ENCODE measurements at regions not wholly inside any gene's neighbourhood (a gene's known extent, or its start where the extent isn't known, plus 50 kb on each side); places are given as distances from the start of the nearest gene placed in this dataset.
"Not testable (repeated sequence)": the region's sequence is repeated elsewhere in the genome, so short reads cannot be mapped to it uniquely, and the experiment has no call there.

- no peak for DNase-seq
- H3K4me1 Mint-ChIP-seq (ENCODE audit: low read depth), result no peaks in the 10 kb centered on the region
- H3K36me3 Mint-ChIP-seq (ENCODE audit: insufficient read depth in 2 of 2), result peaks cover 0 to 2% of the 10 kb centered on the region in 2 donors
- H3K4me3 Mint-ChIP-seq, result no peak overlapping the region
- no peak for ATAC-seq (replicated peaks in 1 of 2)
- H3K27ac Mint-ChIP-seq, result no peak overlapping the region
- no peaks in the 10 kb centered on the region for H3K27me3 Mint-ChIP-seq (ENCODE audit: low read depth)
- H3K9me3 Mint-ChIP-seq, result peaks cover 6 to 8% of the 10 kb centered on the region in 2 donors
These were observed 1225.3 kb downstream of the SUCLG1 start for GRCh38 chr2:83233781-83234180.

DNA sequence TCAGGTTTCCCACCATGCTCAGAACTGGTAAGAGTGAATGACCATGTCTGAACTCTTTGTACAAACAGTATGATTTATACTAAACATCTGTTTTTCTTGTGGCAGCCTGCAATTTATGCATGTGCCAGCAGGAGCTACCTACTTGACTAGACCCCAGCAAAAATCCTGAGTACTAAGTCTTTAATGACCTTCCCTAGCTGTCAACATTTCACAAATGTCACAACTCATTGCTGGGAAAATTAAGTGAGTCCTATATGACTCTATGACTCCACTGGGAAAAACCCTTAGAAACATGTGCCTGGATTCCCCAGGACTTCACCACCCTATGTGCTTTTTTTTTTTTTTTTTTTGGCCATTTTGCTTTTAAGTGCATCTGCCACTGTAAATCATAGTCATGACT is 1225.8 kb downstream of the SUCLG1 start:
- Mint-ChIP-seq H3K9me3 (peaks cover 6 to 11% of the 10 kb centered on the region in 2 donors), H3K27me3 (ENCODE audit: low read depth) (no peaks in the 10 kb centered on the region), H3K4me1 (ENCODE audit: low read depth) (no peaks in the 10 kb centered on the region), H3K36me3 (ENCODE audit: insufficient read depth in 2 of 2) (peaks cover 0 to 2% of the 10 kb centered on the region in 2 donors), H3K4me3 (no peak overlapping the region), H3K27ac (no peak overlapping the region)
- DNase-seq, result no peak
- ATAC-seq (replicated peaks in 1 of 2), result no peak

DNA sequence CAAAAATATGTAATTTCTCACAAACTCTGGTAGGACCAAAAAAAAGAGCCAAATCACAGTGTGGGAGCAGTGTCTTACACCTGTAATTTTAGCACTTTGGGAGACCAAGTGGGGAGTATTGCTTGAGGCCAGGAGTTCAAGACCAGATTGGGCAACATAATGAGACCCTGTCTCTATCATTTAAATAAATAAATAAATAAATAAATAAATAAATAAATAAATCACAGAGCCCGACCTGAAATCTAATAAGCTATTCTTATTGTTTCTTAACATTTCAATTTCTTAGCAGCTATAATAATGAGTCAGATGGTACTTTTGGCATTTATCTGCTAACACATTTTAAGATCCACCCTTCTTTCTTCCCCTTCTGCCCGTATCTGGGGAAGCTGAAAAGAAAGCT is 1229.6 kb downstream of the SUCLG1 start:
- DNase-seq (no peak), ATAC-seq (replicated peaks in 1 of 2) (no peak)
- peaks cover 0 to 2% of the 10 kb centered on the region in 2 donors for H3K36me3 Mint-ChIP-seq (ENCODE audit: insufficient read depth in 2 of 2)
- peaks cover 10 to 12% of the 10 kb centered on the region in 2 donors for H3K9me3 Mint-ChIP-seq
- no peak overlapping the region for H3K27ac Mint-ChIP-seq
- no peak overlapping the region for H3K4me3 Mint-ChIP-seq
- no peaks in the 10 kb centered on the region for H3K4me1 Mint-ChIP-seq (ENCODE audit: low read depth)
- no peaks in the 10 kb centered on the region for H3K27me3 Mint-ChIP-seq (ENCODE audit: low read depth)

DNA sequence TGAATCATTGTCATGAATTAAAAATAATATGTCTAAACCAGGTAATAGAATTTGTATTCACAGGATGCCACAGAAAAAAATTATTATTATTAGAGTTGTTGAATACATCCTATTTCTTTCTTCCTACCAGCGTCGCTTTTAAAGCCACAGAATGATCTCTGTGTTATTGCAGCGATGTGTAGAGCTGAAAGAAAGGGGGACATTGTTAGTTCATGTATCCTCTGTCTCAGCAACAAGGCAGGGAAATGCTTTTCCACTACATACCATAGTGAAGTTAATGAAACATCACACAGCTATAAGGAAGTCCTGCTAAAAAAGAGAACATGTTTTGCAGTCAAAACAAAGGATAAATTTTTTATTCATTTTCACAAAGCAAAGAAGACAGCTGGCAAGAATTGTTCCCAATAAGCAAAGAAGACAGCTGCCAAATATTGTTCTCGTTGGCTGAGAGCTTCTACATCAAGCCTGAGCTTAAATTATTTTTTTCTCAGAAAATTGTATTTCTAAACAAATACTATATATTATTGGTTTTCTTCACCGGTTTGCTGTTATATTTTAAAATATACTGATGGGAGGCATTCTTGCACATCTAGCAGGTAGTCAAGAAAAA is 1234.4 kb downstream of the SUCLG1 start:
- H3K27me3 Mint-ChIP-seq (ENCODE audit: low read depth), result no peaks in the 10 kb centered on the region
- no peak overlapping the region for H3K4me3 Mint-ChIP-seq
- DNase-seq, result no peak
- no peak overlapping the region for H3K27ac Mint-ChIP-seq
- no peaks in the 10 kb centered on the region for H3K36me3 Mint-ChIP-seq (ENCODE audit: insufficient read depth in 2 of 2)
- peaks cover 6 to 9% of the 10 kb centered on the region in 2 donors for H3K9me3 Mint-ChIP-seq
- ATAC-seq (replicated peaks in 1 of 2), result no peak
- no peaks in the 10 kb centered on the region for H3K4me1 Mint-ChIP-seq (ENCODE audit: low read depth)

- Mint-ChIP-seq H3K27ac (no peak overlapping the region), H3K9me3 (peaks cover 2% of the 10 kb centered on the region in 2 donors), H3K27me3 (ENCODE audit: low read depth) (no peaks in the 10 kb centered on the region), H3K4me1 (ENCODE audit: low read depth) (no peaks in the 10 kb centered on the region), H3K36me3 (ENCODE audit: insufficient read depth in 2 of 2) (no peaks in the 10 kb centered on the region), H3K4me3 (no peak overlapping the region)
- ATAC-seq (replicated peaks in 1 of 2) (no peak), DNase-seq (no peak)
These were observed 1237.8 kb downstream of the SUCLG1 start for GRCh38 chr2:83221258-83221657.

GRCh38 chr2:83217854-83218253 is 1241.2 kb downstream of the SUCLG1 start:
- Mint-ChIP-seq H3K27ac (no peak overlapping the region), H3K27me3 (ENCODE audit: low read depth) (no peaks in the 10 kb centered on the region), H3K4me3 (no peak overlapping the region), H3K4me1 (ENCODE audit: low read depth) (no peaks in the 10 kb centered on the region), H3K36me3 (ENCODE audit: insufficient read depth in 2 of 2) (peaks cover 0 to 4% of the 10 kb centered on the region in 2 donors), H3K9me3 (peaks cover 5 to 7% of the 10 kb centered on the region in 2 donors)
- DNase-seq, result no peak
- ATAC-seq (replicated peaks in 1 of 2), result no peak

GRCh38 chr2:83196225-83196624 is 1262.9 kb downstream of the SUCLG1 start:
- Mint-ChIP-seq H3K9me3 (peaks cover 0 to 6% of the 10 kb centered on the region in 2 donors), H3K27ac (no peak overlapping the region), H3K36me3 (ENCODE audit: insufficient read depth in 2 of 2) (no peaks in the 10 kb centered on the region), H3K4me1 (ENCODE audit: low read depth) (no peaks in the 10 kb centered on the region), H3K27me3 (ENCODE audit: low read depth) (no peaks in the 10 kb centered on the region), H3K4me3 (no peak overlapping the region)
- ATAC-seq (replicated peaks in 1 of 2) (no peak), DNase-seq (no peak)

DNA sequence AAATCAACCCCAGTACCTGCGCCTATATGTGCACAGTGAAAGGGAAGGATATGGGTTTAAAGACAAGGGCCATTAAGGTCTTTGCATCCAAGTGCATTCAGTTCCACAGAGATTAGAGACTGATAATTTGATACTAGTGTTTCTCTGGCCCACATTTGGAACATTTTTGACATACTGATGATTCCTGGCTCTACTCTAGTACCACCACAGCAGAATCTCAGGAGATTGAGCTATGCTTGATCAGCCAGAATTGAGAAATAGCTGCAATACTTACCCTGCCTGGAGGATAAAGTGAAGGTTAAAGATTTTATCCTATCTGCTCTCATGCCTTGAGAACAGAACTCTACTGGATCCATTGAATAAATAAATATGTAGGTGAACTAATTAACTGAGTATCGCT is 1267.8 kb downstream of the SUCLG1 start:
- no peak overlapping the region for H3K27ac Mint-ChIP-seq

GRCh38 chr2:83186105-83186760 is 1272.8 kb downstream of the SUCLG1 start:
- Mint-ChIP-seq H3K36me3 (ENCODE audit: insufficient read depth in 2 of 2) (peaks cover 0 to 1% of the 10 kb centered on the region in 2 donors), H3K4me3 (no peak overlapping the region), H3K9me3 (peaks cover 1 to 2% of the 10 kb centered on the region in 2 donors), H3K27ac (no peak overlapping the region), H3K27me3 (ENCODE audit: low read depth) (no peaks in the 10 kb centered on the region), H3K4me1 (ENCODE audit: low read depth) (no peaks in the 10 kb centered on the region)
- ATAC-seq (replicated peaks in 1 of 2), result no peak
- DNase-seq, result no peak

More for the DNA sequence above, 1267.8 kb downstream of the SUCLG1 start:
- DNase-seq, result no peak
- no peak for ATAC-seq (replicated peaks in 1 of 2)
- Mint-ChIP-seq H3K4me1 (ENCODE audit: low read depth) (no peaks in the 10 kb centered on the region), H3K4me3 (no peak overlapping the region), H3K9me3 (peaks cover 0 to 2% of the 10 kb centered on the region in 2 donors), H3K27me3 (ENCODE audit: low read depth) (no peaks in the 10 kb centered on the region), H3K36me3 (ENCODE audit: insufficient read depth in 2 of 2) (no peaks in the 10 kb centered on the region)

- H3K4me3 Mint-ChIP-seq; H3K27ac Mint-ChIP-seq; H3K9me3 Mint-ChIP-seq; ATAC-seq (replicated peaks in 1 of 2); H3K27me3 Mint-ChIP-seq (ENCODE audit: low read depth); H3K36me3 Mint-ChIP-seq (ENCODE audit: insufficient read depth in 2 of 2); H3K4me1 Mint-ChIP-seq (ENCODE audit: low read depth); DNase-seq: not testable (repeated sequence)
These were observed 1278.1 kb downstream of the SUCLG1 start for GRCh38 chr2:83180862-83181530.

DNA sequence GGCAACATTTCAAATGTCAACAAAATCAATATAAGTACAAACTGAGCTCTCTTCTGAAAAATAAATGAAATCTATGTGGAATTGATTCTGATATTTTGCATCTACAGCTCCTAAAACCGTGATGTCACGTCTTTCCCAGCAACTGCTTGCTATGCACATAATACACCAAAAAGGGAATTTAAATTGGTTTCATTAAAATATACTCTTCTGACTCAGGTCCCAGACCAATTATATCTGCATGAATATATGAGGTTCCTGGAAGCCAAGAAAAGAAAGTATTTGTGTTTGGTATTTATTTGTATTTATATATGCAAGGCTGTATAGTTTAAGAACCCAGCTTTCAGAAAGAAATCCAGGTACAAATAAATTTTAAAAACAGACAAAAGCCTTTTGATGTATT is 1282.5 kb downstream of the SUCLG1 start:
- peaks cover 0 to 4% of the 10 kb centered on the region in 2 donors for H3K36me3 Mint-ChIP-seq (ENCODE audit: insufficient read depth in 2 of 2)
- no peak overlapping the region for H3K27ac Mint-ChIP-seq
- H3K4me1 Mint-ChIP-seq (ENCODE audit: low read depth), result no peaks in the 10 kb centered on the region
- no peaks in the 10 kb centered on the region for H3K27me3 Mint-ChIP-seq (ENCODE audit: low read depth)
- DNase-seq (no peak), ATAC-seq (replicated peaks in 1 of 2) (no peak)
- no peak overlapping the region for H3K4me3 Mint-ChIP-seq
- peaks cover 0 to 4% of the 10 kb centered on the region in 2 donors for H3K9me3 Mint-ChIP-seq

GRCh38 chr2:83172841-83173240 is 1286.2 kb downstream of the SUCLG1 start:
- Mint-ChIP-seq H3K9me3 (peaks cover 6 to 7% of the 10 kb centered on the region in 2 donors), H3K27ac (no peak overlapping the region), H3K4me1 (ENCODE audit: low read depth) (no peaks in the 10 kb centered on the region), H3K27me3 (ENCODE audit: low read depth) (no peaks in the 10 kb centered on the region), H3K36me3 (ENCODE audit: insufficient read depth in 2 of 2) (peaks cover 0 to 2% of the 10 kb centered on the region in 2 donors), H3K4me3 (no peak overlapping the region)
- no peak for ATAC-seq (replicated peaks in 1 of 2)
- no peak for DNase-seq

GRCh38 chr2:83168377-83168776 is 1290.7 kb downstream of the SUCLG1 start:
- DNase-seq, result no peak
- no peaks in the 10 kb centered on the region for H3K4me1 Mint-ChIP-seq (ENCODE audit: low read depth)
- no peak overlapping the region for H3K4me3 Mint-ChIP-seq
- H3K9me3 Mint-ChIP-seq, result peaks cover 5 to 11% of the 10 kb centered on the region in 2 donors
- H3K27me3 Mint-ChIP-seq (ENCODE audit: low read depth), result no peaks in the 10 kb centered on the region
- no peaks in the 10 kb centered on the region for H3K36me3 Mint-ChIP-seq (ENCODE audit: insufficient read depth in 2 of 2)
- H3K27ac Mint-ChIP-seq, result no peak overlapping the region
- ATAC-seq (replicated peaks in 1 of 2), result no peak
